ENCODE measurements at regions not wholly inside any gene's neighbourhood (a gene's known extent, or its start where the extent isn't known, plus 50 kb on each side); places are given as distances from the start of the nearest gene placed in this dataset.
A peak's percentile ranks its signal among the peaks of the same experiment; 100 is the strongest.

DNA sequence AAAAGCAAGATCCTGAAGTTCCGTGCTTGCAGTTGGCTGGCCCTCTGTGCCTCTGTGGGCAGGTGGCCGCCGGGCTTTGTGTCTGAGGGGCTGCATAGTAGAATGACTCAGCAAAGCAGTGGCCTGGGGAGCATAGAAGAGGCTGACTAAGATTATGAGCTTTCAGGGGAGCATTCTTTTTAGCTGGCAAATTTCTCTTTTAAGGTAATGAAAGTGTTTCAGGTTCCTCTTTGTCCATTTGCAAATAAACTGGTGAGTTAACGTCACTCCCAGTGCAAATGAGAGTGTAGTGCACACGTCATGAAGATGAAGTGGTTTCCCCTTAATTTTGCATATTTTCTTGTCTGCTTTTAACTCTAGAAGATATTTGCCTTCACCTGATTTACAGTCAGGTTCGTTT, 98.6 kb downstream of the BCL2L11 start:
- peak; percentile 34 for DNase-seq
- Mint-ChIP-seq H3K27me3 (peaks cover 17% of the 10 kb centered on the region), H3K9me3 (peaks cover 15% of the 10 kb centered on the region), H3K4me3 (no peak overlapping the region), H3K36me3 (ENCODE audit: low read depth) (peaks cover 26% of the 10 kb centered on the region), H3K4me1 (no peaks in the 10 kb centered on the region), H3K27ac (no peak overlapping the region)
- intact Hi-C loops (cut with micrococcal nuclease), result no loop called here

DNA sequence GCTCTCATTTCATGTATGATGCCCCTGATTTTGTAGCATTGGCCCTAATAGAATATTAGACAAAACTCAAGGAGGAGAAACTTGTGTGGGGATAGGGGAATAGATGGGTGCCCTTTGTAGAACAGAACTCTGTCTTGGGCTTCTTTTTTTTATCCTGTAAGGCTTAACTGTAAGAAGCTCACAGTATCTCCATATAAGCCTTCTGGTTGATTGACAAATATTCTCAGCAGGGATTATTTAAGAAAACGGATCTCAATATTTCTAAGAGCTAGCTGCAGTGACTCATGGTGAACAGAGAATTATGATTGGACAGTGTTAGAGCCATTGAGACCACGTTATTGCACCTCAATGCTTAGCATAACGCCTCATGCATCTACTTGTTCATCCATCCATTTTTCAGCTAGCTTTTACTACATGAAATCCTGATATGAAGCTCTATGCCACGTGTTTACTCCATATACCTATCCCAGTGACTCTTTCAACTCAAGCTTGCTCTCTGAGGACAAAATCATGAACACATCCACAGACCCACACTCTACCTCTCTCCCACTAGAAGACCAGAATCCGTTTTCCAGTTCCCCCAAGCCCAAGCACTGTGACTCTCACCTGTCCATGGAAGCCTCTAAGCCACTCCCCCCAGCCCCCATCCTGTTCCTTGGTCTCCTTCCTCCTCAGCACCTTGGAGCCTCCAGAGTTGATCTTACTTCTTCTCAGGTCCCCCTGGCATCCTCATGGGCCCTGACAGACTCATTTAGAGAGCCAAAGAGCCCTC, 99.2 kb downstream of the BCL2L11 start:
- H3K4me3 Mint-ChIP-seq, result no peak overlapping the region
- no peak overlapping the region for H3K27ac Mint-ChIP-seq
- H3K36me3 Mint-ChIP-seq (ENCODE audit: low read depth), result peaks cover 20% of the 10 kb centered on the region
- DNase-seq, result no peak
- peaks cover 17% of the 10 kb centered on the region for H3K27me3 Mint-ChIP-seq
- peaks cover 12% of the 10 kb centered on the region for H3K9me3 Mint-ChIP-seq
- no peaks in the 10 kb centered on the region for H3K4me1 Mint-ChIP-seq
- intact Hi-C loops (cut with micrococcal nuclease), result no loop called here

- intact Hi-C loops (cut with micrococcal nuclease), result no loop called here
- H3K27me3 Mint-ChIP-seq, result peaks cover 17% of the 10 kb centered on the region
- H3K4me1 Mint-ChIP-seq, result no peaks in the 10 kb centered on the region
- H3K4me3 Mint-ChIP-seq, result no peak overlapping the region
- peak; percentile 25 for DNase-seq
- H3K9me3 Mint-ChIP-seq, result peaks cover 19% of the 10 kb centered on the region
- H3K36me3 Mint-ChIP-seq (ENCODE audit: low read depth), result peaks cover 20% of the 10 kb centered on the region
- H3K27ac Mint-ChIP-seq, result no peak overlapping the region
These were observed 100.2 kb downstream of the BCL2L11 start for GRCh38 chr2:111220962-111221361.

DNA sequence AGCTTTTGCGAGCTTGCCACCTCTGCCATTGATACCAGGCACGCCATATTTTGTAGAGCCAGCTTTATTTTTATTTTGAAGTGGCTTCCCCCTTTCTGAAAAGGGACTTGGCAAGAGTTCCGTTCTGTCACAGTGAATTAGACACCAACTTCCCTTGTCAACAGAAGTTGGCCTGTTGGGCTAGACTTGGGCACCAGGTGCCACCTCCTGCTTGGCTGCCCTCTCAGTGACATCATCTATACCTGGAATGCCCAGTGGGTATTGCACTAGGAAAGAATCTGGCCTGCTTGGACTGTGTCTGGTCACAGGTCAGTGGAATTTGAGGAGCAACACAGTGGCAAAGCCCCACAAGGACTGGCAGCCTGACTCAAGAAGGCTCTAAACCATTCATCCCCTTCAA, 101.0 kb downstream of the BCL2L11 start:
- Mint-ChIP-seq H3K27ac (no peak overlapping the region), H3K27me3 (peaks cover 17% of the 10 kb centered on the region), H3K4me3 (no peak overlapping the region), H3K36me3 (ENCODE audit: low read depth) (peaks cover 19% of the 10 kb centered on the region), H3K9me3 (peaks cover 19% of the 10 kb centered on the region), H3K4me1 (no peaks in the 10 kb centered on the region)
- intact Hi-C loops (cut with micrococcal nuclease), result no loop called here
- peak; percentile 45 for DNase-seq

DNA sequence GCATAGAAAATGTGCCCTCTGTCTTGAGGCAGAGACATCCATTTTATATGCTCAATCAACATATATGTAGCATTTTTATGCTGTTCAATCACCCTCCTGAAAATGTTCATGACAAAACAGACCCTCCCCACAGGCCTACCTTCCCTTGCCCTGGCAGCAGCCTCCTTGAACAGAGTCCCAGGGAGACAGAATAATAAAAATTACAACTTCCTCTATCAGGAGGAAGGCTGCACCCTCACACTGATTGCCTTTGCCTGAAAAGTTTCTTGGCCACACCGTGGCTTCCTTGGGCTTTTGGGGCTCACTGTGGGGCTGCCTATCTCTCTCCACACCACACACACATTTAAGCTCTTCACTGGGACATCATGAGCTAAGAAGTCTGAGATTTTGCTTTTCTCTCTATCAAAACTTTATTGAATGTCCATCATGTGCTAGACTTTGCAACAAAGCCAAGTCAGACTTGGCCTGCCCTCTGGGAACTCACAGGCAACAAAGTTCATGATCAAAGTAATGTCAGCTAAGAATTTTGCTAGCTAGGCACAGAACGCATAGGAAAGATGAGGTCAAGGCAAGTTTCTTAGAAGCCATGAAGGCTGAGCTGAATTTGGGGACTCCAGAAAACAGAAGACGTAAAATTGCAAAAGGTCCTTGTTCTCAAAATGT, 101.6 kb downstream of the BCL2L11 start:
- Mint-ChIP-seq H3K4me1 (peaks cover 3% of the 10 kb centered on the region), H3K36me3 (ENCODE audit: low read depth) (peaks cover 20% of the 10 kb centered on the region), H3K27me3 (peaks cover 17% of the 10 kb centered on the region), H3K9me3 (peaks cover 19% of the 10 kb centered on the region), H3K27ac (no peak overlapping the region), H3K4me3 (no peak overlapping the region)
- intact Hi-C loops (cut with micrococcal nuclease), result no loop called here
- DNase-seq, result peak; percentile 45

- intact Hi-C loops (cut with micrococcal nuclease), result no loop called here
These were observed 105.1 kb downstream of the BCL2L11 start for GRCh38 chr2:111225856-111226255.

DNA sequence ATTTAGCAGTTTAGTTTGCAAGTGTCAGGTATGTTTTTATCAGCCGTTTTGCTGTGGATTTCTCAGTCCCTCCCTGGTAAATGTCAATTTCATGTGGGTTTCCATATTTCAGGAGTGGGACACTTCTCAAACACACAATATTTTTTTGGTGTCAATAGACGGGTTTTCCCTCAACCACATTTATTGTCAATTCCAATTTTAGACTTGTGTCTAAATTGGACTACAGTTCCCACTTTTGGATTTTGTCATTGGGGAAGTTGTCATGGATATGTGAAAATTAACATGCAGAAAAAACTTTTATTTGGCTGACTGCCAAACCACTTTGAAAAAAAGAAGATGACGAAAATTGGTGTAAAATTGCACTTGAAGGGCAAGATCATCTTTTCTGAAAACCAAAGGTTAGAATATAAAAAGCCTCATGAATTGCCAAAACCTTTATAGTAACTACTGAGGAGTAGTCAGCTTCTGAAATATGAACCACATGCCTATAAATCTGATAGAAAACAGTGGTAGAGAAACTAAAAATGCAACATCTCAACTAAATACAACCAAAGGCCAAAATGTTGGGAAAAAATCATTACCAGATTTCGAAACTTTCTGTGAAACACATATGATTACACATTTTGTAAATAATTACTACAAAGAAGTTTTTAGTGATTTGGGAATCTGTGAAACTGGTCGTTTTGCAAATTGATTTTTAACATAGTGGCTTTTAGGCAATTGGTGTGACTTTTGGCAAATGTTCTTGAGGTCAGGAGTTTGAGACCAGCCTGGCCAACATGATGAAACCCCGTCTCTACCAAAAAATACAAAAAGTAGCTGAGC, 106.4 kb downstream of the BCL2L11 start:
- Mint-ChIP-seq H3K27me3 (peaks cover 17% of the 10 kb centered on the region), H3K27ac (peak overlapping the region; percentile 9), H3K36me3 (ENCODE audit: low read depth) (peaks cover 33% of the 10 kb centered on the region), H3K9me3 (peaks cover 34% of the 10 kb centered on the region), H3K4me3 (no peak overlapping the region), H3K4me1 (peaks cover 8% of the 10 kb centered on the region)
- no peak for DNase-seq
- intact Hi-C loops (cut with micrococcal nuclease), result no loop called here

More at GRCh38 chr2:111225856-111226255, 105.1 kb downstream of the BCL2L11 start:
- Mint-ChIP-seq H3K27ac (no peak overlapping the region), H3K36me3 (ENCODE audit: low read depth) (peaks cover 32% of the 10 kb centered on the region), H3K4me3 (no peak overlapping the region), H3K27me3 (peaks cover 17% of the 10 kb centered on the region), H3K4me1 (peaks cover 8% of the 10 kb centered on the region), H3K9me3 (peaks cover 33% of the 10 kb centered on the region)
- DNase-seq, result peak; percentile 44

DNA sequence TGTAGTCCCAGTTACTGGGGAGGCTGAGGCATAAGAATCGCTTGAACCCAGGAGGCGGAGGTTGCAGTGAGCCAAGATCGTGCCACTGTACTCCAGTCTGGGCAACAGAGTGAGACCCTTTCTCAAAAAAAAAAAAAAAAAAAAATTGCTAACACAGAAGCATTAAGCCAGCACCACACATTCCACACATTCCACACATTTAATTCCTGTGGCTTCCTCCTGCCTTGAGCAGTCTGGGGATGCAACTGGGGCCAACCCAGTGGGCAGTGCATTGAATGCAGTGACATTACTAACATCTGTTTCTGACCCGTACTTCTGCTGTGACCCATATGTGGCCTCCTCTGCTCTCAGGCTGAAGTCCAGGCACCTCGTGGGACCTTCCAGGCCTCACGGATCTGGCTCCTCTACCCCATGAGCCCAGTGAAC, 107.0 kb downstream of the BCL2L11 start:
- H3K4me3 Mint-ChIP-seq, result no peak overlapping the region
- H3K4me1 Mint-ChIP-seq, result peaks cover 8% of the 10 kb centered on the region
- H3K27me3 Mint-ChIP-seq, result peaks cover 14% of the 10 kb centered on the region
- DNase-seq, result peak; percentile 28
- H3K27ac Mint-ChIP-seq, result peak overlapping the region; percentile 34
- peaks cover 28% of the 10 kb centered on the region for H3K36me3 Mint-ChIP-seq (ENCODE audit: low read depth)
- intact Hi-C loops (cut with micrococcal nuclease), result no loop called here
- peaks cover 31% of the 10 kb centered on the region for H3K9me3 Mint-ChIP-seq

DNA sequence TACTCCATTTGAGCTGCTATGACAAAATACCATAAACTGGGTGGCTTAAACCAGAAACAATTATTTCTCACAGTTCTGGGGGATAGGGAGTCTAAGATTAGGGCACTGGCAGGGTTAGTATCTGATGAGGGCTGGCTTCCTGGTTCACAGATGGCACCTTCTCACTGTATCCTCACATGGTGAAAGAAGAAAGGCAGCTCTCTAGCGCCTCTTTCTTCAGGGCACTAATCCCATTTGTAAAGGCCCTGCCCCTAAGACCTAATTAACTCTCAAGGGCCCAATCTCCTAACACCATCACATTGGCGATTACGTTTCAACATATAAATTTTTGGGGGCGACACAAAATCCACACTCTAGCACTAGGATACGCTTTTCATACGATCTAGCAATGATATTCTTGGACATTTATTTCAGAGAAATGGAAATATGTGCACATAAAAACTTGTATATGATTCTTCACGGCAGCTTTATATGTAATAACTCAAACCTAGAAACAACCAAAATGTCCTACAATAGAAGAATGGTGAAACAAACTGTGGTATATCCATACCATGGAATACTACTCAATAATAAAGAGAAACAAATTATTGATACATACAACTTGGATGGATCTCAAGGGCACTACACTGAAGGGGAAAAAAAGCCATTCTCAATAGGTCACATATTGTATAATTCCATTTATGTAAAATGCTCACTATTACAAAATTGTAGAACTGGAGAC, 111.0 kb downstream of the BCL2L11 start:
- peaks cover 13% of the 10 kb centered on the region for H3K27me3 Mint-ChIP-seq
- H3K4me1 Mint-ChIP-seq, result peaks cover 11% of the 10 kb centered on the region
- H3K27ac Mint-ChIP-seq, result no peak overlapping the region
- H3K4me3 Mint-ChIP-seq, result no peak overlapping the region
- DNase-seq, result no peak
- H3K36me3 Mint-ChIP-seq (ENCODE audit: low read depth), result peaks cover 34% of the 10 kb centered on the region
- H3K9me3 Mint-ChIP-seq, result peaks cover 20% of the 10 kb centered on the region
- intact Hi-C loops (cut with micrococcal nuclease), result no loop called here

GRCh38 chr2:111235192-111236015, 114.7 kb downstream of the BCL2L11 start:
- Mint-ChIP-seq H3K27ac (no peak overlapping the region), H3K9me3 (peaks cover 19% of the 10 kb centered on the region), H3K36me3 (ENCODE audit: low read depth) (peaks cover 35% of the 10 kb centered on the region), H3K4me1 (peaks cover 28% of the 10 kb centered on the region), H3K4me3 (no peak overlapping the region), H3K27me3 (peaks cover 5% of the 10 kb centered on the region)
- intact Hi-C loops (cut with micrococcal nuclease), result loop anchor here (5.0 kb wide), 1 partner anchor 68 kb away; no protein-coding TSS in a partner anchor
- peak; percentile 53 for DNase-seq

DNA sequence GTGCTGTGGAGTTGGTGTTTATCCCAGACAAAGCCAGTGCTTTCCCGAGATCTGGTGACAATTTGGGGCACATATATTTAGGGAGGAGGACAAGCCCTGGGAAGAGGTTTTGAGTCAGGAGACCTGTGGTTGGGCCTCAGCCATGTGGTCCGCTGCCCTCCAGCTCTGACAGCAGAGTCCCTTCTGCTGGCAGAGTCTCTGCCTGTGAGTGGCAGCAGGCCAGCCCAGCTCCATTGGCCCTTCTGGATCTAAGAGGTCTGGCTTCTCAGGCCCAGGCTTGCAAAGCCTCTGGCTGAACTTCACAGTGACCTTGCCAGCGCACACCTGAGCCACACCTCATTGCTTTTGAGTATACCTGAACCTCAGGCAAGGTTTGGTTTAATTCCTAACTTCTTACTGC, 115.3 kb downstream of the BCL2L11 start:
- peaks cover 31% of the 10 kb centered on the region for H3K4me1 Mint-ChIP-seq
- intact Hi-C loops (cut with micrococcal nuclease), result loop anchor here (5.0 kb wide), 1 partner anchor 69 kb away; no protein-coding TSS in a partner anchor

GRCh38 chr2:111238296-111238695, 117.6 kb downstream of the BCL2L11 start:
- DNase-seq, result no peak
- peaks cover 29% of the 10 kb centered on the region for H3K36me3 Mint-ChIP-seq (ENCODE audit: low read depth)
- peaks cover 13% of the 10 kb centered on the region for H3K9me3 Mint-ChIP-seq
- H3K4me1 Mint-ChIP-seq, result peaks cover 31% of the 10 kb centered on the region
- H3K4me3 Mint-ChIP-seq, result no peak overlapping the region
- H3K27me3 Mint-ChIP-seq, result peaks cover 2% of the 10 kb centered on the region
- no peak overlapping the region for H3K27ac Mint-ChIP-seq
- intact Hi-C loops (cut with micrococcal nuclease), result loop anchor here (5.0 kb wide), 1 partner anchor 71 kb away; no protein-coding TSS in a partner anchor

More for the DNA sequence above, 115.3 kb downstream of the BCL2L11 start:
- Mint-ChIP-seq H3K4me3 (no peak overlapping the region), H3K36me3 (ENCODE audit: low read depth) (peaks cover 38% of the 10 kb centered on the region), H3K9me3 (peaks cover 18% of the 10 kb centered on the region), H3K27ac (no peak overlapping the region), H3K27me3 (peaks cover 2% of the 10 kb centered on the region)
- peak; percentile 49 for DNase-seq
